Activated CD4-positive, alpha-beta T cell treated with anti-CD3 and anti-CD28 coated beads for 48 hours (primary cell): ENCODE measurements at regions not wholly inside any gene's neighbourhood (a gene's known extent, or its start where the extent isn't known, plus 50 kb on each side); places are given as distances from the start of the nearest gene placed in this dataset.
"Not testable (repeated sequence)": the region's sequence is repeated elsewhere in the genome, so short reads cannot be mapped to it uniquely, and the experiment has no call there.

ENCODE experiments used
- DNase-seq: peaks from one replicate; pipeline ENCODE4 v3.0.0-alpha.2; 2020

- DNase-seq: no peak
Measured at GRCh38 chr7:4319280-4319679, 362.8 kb upstream of the FOXK1 start.

DNA sequence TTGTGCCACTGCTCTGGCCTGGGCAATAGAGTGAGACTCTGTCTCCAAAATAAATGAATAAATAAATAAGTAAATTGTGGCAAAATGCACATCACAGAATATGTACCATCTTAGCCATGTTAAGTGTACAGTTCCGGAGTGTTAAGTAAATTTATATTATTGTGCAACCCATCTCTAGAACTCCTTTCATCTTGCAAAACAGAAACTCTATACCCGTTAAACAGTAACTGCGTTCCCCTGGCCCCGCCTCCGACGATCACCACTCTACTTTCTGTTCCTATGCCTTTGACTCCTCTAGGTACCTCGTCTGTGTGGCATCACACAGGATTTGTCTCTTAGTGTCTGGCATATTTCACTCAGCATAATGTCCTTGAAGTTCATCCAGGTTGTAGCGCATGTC, 356.4 kb upstream of the FOXK1 start:
- DNase-seq: no peak

DNA sequence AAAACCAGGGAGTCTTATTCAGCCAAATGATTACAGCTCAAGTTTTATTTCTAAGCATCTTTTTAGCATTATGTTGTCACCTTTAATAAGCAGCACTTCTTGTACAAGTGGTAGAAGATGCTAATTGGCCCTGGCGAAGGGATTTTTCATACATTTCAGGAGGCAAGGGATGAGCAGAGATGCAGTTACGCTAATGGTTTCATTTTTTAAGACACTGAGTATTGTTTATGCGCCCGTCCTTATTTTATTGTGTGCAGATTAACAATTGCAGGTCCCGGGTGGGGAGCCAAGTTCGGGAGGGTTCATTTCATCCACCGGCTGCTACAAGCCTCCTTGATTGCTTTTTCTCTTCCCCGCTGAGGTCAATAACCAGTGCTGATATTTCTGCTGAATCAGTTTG, 350.4 kb upstream of the FOXK1 start:
- DNase-seq: no peak

DNA sequence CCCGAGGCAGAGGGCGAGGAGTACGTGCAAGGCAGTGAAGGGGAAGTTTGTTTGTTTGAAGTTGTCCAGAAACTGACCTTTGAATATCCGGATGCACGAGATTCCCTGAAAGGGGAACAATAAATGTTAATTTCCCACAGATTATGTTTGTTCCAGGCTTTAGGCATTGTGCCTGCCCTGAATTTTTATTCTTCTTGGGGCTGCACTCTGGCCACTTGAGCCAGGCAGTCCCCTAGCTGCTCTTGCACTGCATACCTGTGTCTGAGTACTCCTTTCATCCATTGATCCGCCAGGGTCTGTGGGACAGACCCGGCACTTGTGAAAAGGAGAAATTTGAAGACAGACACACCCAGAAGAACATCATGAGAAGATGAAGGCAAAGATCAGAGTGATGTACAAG, 343.5 kb upstream of the FOXK1 start:
- no peak for DNase-seq

- no peak for DNase-seq
Measured at GRCh38 chr7:4343272-4344247, 338.5 kb upstream of the FOXK1 start.

- DNase-seq: no peak
Measured at GRCh38 chr7:4345004-4345403, 337.1 kb upstream of the FOXK1 start.

- no peak for DNase-seq
Measured at GRCh38 chr7:4352069-4352468, 330.0 kb upstream of the FOXK1 start.

DNA sequence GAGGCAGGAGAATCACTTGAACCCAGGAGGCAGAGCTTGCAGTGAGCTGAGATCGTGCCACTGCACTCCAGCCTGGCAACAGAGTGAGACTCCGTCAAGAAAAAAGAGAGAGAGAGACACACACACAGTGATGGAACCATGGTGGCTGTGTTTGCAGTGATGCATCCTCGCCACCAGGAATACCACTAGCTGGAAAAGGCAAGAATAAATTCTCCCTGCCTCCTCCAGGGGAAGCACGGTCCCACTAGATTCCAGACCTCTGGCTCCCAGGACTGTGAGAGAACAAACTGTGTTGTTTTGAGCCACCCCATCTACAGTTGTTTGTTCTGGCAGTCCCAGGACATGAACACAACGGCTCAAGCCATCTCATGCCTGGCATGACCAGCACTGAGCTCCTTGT, 320.3 kb upstream of the FOXK1 start:
- DNase-seq: no peak

- no peak for DNase-seq
Measured at GRCh38 chr7:4383584-4383983, 298.5 kb upstream of the FOXK1 start.

GRCh38 chr7:4386190-4386589, 295.9 kb upstream of the FOXK1 start:
- no peak for DNase-seq

DNA sequence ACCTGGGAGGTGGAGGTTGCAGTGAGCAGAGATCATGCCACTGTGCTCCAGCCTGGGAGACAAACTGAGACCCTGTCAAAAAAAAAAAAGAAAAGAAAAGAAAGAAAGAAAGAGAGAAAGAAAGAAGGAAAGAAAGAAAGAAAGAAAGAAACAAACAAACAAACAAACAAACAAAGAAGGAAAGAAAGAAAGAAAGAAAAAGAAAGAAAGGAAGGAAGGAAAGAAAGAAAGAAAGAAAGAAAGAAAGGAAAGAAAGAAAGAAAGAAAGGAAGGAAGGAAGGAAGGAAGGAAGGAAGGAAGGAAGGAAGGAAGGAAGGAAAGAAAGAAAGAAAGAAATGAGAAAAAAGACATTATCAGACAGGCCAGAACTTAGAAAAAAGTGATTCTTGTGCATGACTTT, 291.0 kb upstream of the FOXK1 start:
- not testable (repeated sequence) for DNase-seq

DNA sequence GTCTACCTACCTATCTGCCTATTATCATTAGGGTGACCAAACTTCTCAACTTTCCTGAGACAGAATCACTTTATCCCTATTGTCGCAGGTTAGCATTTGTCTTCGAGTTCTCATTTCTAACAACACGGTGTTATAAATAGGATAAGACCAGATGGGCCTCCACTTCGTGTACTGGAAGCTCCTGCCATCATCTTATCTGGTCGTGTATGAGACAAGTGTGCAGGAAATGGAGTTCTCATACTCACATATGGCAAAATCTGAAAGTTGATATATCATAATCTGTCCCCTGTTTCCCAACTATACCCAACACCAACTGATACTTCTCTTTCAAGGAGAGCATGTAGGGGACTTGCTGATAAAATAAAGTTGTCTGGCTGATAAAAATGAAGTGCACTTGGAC, 287.4 kb upstream of the FOXK1 start:
- DNase-seq: no peak

- no peak for DNase-seq
Measured at GRCh38 chr7:4399121-4399520, 283.0 kb upstream of the FOXK1 start.

DNA sequence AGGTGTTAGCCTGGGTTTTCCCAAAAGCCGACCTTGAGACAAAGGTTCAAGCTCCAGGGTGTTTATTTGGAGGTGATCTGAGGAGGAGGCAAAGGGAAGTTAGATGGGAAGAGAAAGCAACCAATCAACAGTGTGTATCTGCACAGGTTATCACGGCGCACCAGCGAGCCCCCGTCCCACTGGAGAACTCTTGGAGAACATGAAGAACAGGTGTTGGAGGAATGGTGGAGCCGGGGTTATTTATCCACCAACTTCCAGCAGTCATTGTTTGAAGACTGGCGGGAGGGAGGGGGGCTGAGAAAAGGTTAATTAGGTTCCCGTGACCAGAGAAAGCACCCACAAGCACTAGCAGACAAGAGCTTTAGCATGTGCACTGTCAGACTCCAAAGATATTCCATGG, 282.5 kb upstream of the FOXK1 start:
- DNase-seq: no peak

GRCh38 chr7:4406288-4407058, 275.6 kb upstream of the FOXK1 start:
- no peak for DNase-seq

GRCh38 chr7:4409946-4410345, 272.1 kb upstream of the FOXK1 start:
- no peak for DNase-seq

- DNase-seq: no peak
Measured at GRCh38 chr7:4416396-4417056, 265.6 kb upstream of the FOXK1 start.

DNA sequence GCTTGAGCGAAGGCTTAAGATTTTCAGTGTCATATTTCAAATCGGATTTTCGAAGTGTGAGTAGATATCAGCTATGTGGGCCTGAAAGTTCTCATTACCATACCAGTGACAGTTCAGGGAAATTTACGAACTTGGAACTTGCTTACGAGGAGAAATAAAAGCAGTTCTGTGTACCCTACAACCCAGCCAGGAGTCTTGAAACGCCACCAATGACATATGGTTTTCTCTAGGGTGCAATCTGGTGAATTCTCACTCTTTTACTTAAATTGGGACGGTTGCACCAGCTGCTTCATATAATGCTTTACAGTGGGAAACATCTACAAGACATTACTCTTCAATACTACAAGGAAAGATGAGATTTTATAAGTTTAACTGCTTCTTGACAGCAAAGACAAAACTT, 253.6 kb upstream of the FOXK1 start:
- no peak for DNase-seq

GRCh38 chr7:4430227-4430626, 251.9 kb upstream of the FOXK1 start:
- no peak for DNase-seq

DNA sequence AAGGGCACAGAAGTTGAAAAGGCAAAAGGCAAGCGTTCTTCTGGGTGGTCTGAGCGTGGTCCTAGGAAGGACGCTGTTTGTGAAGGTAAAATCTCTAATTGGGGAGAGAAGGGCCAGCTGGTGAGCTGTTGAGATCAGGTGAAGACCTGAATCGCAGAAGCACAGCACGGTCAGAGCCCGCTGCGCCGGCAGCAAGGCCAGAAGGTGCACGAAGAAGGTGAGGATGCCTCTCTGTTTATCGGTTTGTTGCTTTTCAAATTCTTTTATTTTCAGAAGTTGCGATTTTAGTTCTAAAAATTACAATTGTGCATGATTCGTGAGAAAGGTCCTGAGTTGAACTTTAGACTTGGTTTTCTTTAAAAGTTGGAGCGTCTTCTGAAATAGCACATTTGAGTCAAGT, 247.8 kb upstream of the FOXK1 start:
- no peak for DNase-seq

DNA sequence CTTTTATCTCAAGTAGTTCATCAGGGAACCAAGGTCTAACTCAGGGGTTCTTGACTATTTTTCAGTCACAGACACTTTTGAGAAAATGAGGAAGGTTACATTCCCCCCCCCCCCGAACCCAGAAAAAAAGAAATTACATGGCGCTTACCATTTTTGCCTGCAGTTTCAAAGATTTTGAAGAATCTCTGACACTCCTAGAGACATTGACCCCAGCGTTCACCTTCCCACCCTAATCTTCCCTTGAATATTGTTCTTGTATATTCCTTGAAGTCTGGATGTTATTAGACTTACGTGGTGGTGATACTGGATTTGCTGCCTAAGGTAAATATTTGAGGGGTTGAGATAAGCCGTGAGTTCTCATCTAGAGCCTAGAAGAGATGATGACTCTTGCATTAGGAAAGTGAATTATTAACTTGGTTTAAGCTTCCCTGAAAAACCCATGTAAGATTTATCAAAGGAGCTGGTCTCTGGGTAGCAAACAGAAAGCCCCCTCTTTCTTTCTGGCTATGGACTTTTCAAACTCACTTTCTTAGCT, 245.7 kb upstream of the FOXK1 start:
- DNase-seq: no peak

GRCh38 chr7:4436936-4437335, 245.2 kb upstream of the FOXK1 start:
- no peak for DNase-seq

GRCh38 chr7:4437916-4438315, 244.2 kb upstream of the FOXK1 start:
- DNase-seq: no peak
